ENCODE measurements at regions not wholly inside any gene's neighbourhood (a gene's known extent, or its start where the extent isn't known, plus 50 kb on each side); places are given as distances from the start of the nearest gene placed in this dataset.

GRCh38 chr5:121628783-121629182 is 222.9 kb upstream of the FTMT start:
- H3K36me3 ChIP-seq (ENCODE audit: control insufficient read depth in 2 of 2, insufficient read depth in 1 of 2, low read length in 2 of 2), result no peaks in the 10 kb centered on the region
- CTCF ChIA-PET, result interaction anchor here (0.6 kb wide), 1 partner anchor 205 kb away, joined by 3 read pairs; no protein-coding TSS in a partner anchor
- no peaks in the 10 kb centered on the region for H3K9me3 ChIP-seq (ENCODE audit: control insufficient read depth, insufficient read depth, low read depth, low read length)
- H3K4me1 ChIP-seq (ENCODE audit: control insufficient read depth, insufficient read depth, low read length), result no peaks in the 10 kb centered on the region
- POLR2A ChIA-PET, result no interaction called here
- no peak overlapping the region for H3K4me3 ChIP-seq (ENCODE audit: low read depth, low read length)
- no peak for TF ChIP-seq GLIS2 (tag by site-specific recombination; IDR thresholded peaks at IDR 0.05)
- TF ChIP-seq ZNF133 (tag by site-specific recombination; IDR thresholded peaks at IDR 0.05), result no peak
- no peak for TF ChIP-seq ZNF404 (tag by site-specific recombination; IDR thresholded peaks at IDR 0.05)
- no peak for TF ChIP-seq HIC1 (tag by site-specific recombination; IDR thresholded peaks at IDR 0.05)
- no peak for TF ChIP-seq ZNF350 (tag by site-specific recombination; IDR thresholded peaks at IDR 0.05)
- no peak for TF ChIP-seq ZNF585B (tag by site-specific recombination; IDR thresholded peaks at IDR 0.05)
- TF ChIP-seq ZNF473 (tag by site-specific recombination; IDR thresholded peaks at IDR 0.05), result no peak
- no peak for TF ChIP-seq KLF10 (tag by site-specific recombination; IDR thresholded peaks at IDR 0.05)
- no peak for TF ChIP-seq ZXDB (tag by site-specific recombination; IDR thresholded peaks at IDR 0.05)
- no peak for TF ChIP-seq ZNF658 (tag by site-specific recombination; IDR thresholded peaks at IDR 0.05)
- TF ChIP-seq ZNF23 (tag by site-specific recombination; IDR thresholded peaks at IDR 0.05; ENCODE audit: borderline replicate concordance), result no peak
- TF ChIP-seq AEBP2 (tag by site-specific recombination; IDR thresholded peaks at IDR 0.05; ENCODE audit: borderline replicate concordance), result no peak
- no peak for TF ChIP-seq ZNF398 (tag by site-specific recombination; IDR thresholded peaks at IDR 0.05)
- no peak for TF ChIP-seq SP7 (tag by site-specific recombination; IDR thresholded peaks at IDR 0.05)
- H3K27ac ChIP-seq (ENCODE audit: extremely low read depth, low read depth, low read length), result no peak overlapping the region

DNA sequence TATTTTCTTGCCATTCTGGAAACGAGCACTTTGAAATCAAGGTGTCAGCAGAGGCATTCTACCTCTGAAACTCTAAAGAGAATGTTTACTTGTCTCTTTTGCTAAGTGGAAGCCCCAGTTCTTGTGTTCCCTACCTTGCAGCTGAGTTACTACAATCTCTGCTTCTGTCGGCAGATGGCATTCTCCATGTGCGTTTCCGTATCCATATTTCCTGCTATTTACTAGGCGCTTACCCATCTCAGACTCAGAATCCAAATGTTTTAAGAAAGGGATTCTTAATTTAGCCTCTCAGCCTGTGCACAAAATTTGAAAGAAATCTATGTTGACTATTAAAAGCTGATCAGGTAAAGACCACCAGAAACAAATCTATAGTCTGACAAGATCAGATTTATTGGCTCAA is 221.3 kb upstream of the FTMT start:
- Histone ChIP-seq H3K9me3 (ENCODE audit: control insufficient read depth, insufficient read depth, low read depth, low read length) (no peaks in the 10 kb centered on the region), H3K4me1 (ENCODE audit: control insufficient read depth, insufficient read depth, low read length) (no peaks in the 10 kb centered on the region), H3K36me3 (ENCODE audit: control insufficient read depth in 2 of 2, insufficient read depth in 1 of 2, low read length in 2 of 2) (no peaks in the 10 kb centered on the region), H3K4me3 (ENCODE audit: low read depth, low read length) (no peak overlapping the region), H3K27ac (ENCODE audit: extremely low read depth, low read depth, low read length) (no peak overlapping the region)
- no peak for TF ChIP-seq ZNF114 (tag by site-specific recombination; IDR thresholded peaks at IDR 0.05)
- TF ChIP-seq ZFP37 (tag by site-specific recombination; IDR thresholded peaks at IDR 0.05), result no peak
- no peak for TF ChIP-seq ZBTB1 (tag by site-specific recombination; IDR thresholded peaks at IDR 0.05)
- TF ChIP-seq ZNF596 (tag by site-specific recombination; IDR thresholded peaks at IDR 0.05), result no peak
- TF ChIP-seq MYNN (tag by site-specific recombination; IDR thresholded peaks at IDR 0.05; ENCODE audit: borderline replicate concordance), result no peak
- ChIA-PET CTCF (interaction anchor here (0.5 kb wide), 1 partner anchor 580 kb away, joined by 3 read pairs; no protein-coding TSS in a partner anchor), POLR2A (no interaction called here)
